ENCODE measurements at regions not wholly inside any gene's neighbourhood (a gene's known extent, or its start where the extent isn't known, plus 50 kb on each side); places are given as distances from the start of the nearest gene placed in this dataset.

GRCh38 chr5:61622156-61622555, 290.1 kb downstream of the ZSWIM6 start:
- no peak for DNase-seq
- no peak for ATAC-seq (ENCODE audit: insufficient read depth, low read depth)
- H3K9ac ChIP-seq (ENCODE audit: low read depth, low read length) = no peak overlapping the region

GRCh38 chr5:61623401-61624069, 291.5 kb downstream of the ZSWIM6 start:
- DNase-seq (no peak), ATAC-seq (ENCODE audit: insufficient read depth, low read depth) (no peak)
- Histone ChIP-seq H3K9me3 (ENCODE audit: insufficient read depth, low read length, severe bottlenecking) (no peaks in the 10 kb centered on the region), H3K4me2 (ENCODE audit: insufficient read depth, low read length) (no peak overlapping the region), H3K9ac (ENCODE audit: low read depth, low read length) (no peak overlapping the region), H3K4me1 (ENCODE audit: insufficient read depth, low read length) (no peaks in the 10 kb centered on the region), H4K20me1 (ENCODE audit: insufficient read depth, low read length) (no peaks in the 10 kb centered on the region), H3K27me3 (ENCODE audit: insufficient read depth, low read length, poor library complexity) (no peaks in the 10 kb centered on the region), H3K27ac (ENCODE audit: low read length) (no peak overlapping the region), H3K79me2 (ENCODE audit: insufficient read depth, low read length) (no peaks in the 10 kb centered on the region), H3K4me3 (ENCODE audit: low read depth in 1 of 2, low read length in 2 of 2) (no peak overlapping the region), H2AFZ (ENCODE audit: low read depth, low read length) (no peak overlapping the region), H3K36me3 (ENCODE audit: insufficient read depth, low read length) (no peaks in the 10 kb centered on the region)
- TF ChIP-seq, protein P1, sequence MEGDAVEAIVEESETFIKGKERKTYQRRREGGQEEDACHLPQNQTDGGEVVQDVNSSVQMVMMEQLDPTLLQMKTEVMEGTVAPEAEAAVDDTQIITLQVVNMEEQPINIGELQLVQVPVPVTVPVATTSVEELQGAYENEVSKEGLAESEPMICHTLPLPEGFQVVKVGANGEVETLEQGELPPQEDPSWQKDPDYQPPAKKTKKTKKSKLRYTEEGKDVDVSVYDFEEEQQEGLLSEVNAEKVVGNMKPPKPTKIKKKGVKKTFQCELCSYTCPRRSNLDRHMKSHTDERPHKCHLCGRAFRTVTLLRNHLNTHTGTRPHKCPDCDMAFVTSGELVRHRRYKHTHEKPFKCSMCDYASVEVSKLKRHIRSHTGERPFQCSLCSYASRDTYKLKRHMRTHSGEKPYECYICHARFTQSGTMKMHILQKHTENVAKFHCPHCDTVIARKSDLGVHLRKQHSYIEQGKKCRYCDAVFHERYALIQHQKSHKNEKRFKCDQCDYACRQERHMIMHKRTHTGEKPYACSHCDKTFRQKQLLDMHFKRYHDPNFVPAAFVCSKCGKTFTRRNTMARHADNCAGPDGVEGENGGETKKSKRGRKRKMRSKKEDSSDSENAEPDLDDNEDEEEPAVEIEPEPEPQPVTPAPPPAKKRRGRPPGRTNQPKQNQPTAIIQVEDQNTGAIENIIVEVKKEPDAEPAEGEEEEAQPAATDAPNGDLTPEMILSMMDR (IDR thresholded peaks at IDR 0.05; ENCODE audit: borderline replicate concordance, extremely low read depth, low read length, poor library complexity, severe bottlenecking) = peak; percentile 18
- no peak for TF ChIP-seq EZH2 (IDR thresholded peaks at IDR 0.05; ENCODE audit: borderline replicate concordance, low read depth, low read length, severe bottlenecking)

More at GRCh38 chr5:61622156-61622555, 290.1 kb downstream of the ZSWIM6 start:
- H3K36me3 ChIP-seq (ENCODE audit: insufficient read depth, low read length) = no peaks in the 10 kb centered on the region
- H3K4me1 ChIP-seq (ENCODE audit: insufficient read depth, low read length) = no peaks in the 10 kb centered on the region
- H3K79me2 ChIP-seq (ENCODE audit: insufficient read depth, low read length) = no peaks in the 10 kb centered on the region
- no peak overlapping the region for H3K4me2 ChIP-seq (ENCODE audit: insufficient read depth, low read length)
- TF ChIP-seq, protein P1 (IDR thresholded peaks at IDR 0.05; ENCODE audit: borderline replicate concordance, extremely low read depth, low read length, poor library complexity, severe bottlenecking) = no peak
- no peak for TF ChIP-seq EZH2 (IDR thresholded peaks at IDR 0.05; ENCODE audit: borderline replicate concordance, low read depth, low read length, severe bottlenecking)
- no peak overlapping the region for H3K27ac ChIP-seq (ENCODE audit: low read length)
- H3K9me3 ChIP-seq (ENCODE audit: insufficient read depth, low read length, severe bottlenecking) = no peaks in the 10 kb centered on the region
- no peaks in the 10 kb centered on the region for H4K20me1 ChIP-seq (ENCODE audit: insufficient read depth, low read length)
- no peak overlapping the region for H2AFZ ChIP-seq (ENCODE audit: low read depth, low read length)
- H3K4me3 ChIP-seq (ENCODE audit: low read depth in 1 of 2, low read length in 2 of 2) = no peak overlapping the region
- no peaks in the 10 kb centered on the region for H3K27me3 ChIP-seq (ENCODE audit: insufficient read depth, low read length, poor library complexity)

DNA sequence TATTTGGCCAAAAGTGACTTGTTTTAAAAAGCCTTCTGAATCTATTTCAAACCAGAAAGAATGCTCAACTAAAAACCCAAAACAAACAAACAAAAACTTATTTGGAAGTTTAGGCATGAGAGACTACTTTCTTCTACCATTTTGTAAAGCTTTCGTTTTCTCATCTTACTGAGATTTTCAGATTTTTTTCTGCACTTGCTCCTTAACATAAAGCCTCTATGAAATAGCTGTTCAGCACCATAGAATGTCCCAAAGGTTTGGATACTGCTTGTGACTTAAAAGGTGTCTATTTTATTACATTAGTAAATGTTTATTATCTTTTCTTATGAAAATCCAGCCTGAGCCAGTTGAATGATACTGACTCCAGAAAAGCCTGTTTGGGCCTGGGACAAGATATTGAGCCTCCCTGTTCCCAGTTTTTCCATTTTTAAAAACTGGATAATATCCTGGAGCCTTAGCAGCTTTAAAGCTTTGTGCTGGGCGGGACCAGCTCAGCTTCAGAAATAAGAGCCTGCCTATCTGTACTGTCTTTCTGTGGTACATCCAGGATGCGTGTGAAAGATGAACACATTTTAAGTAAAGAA, 292.6 kb downstream of the ZSWIM6 start:
- Histone ChIP-seq H3K4me1 (ENCODE audit: insufficient read depth, low read length) (no peaks in the 10 kb centered on the region), H3K4me2 (ENCODE audit: insufficient read depth, low read length) (no peak overlapping the region), H3K27ac (ENCODE audit: low read length) (no peak overlapping the region), H3K36me3 (ENCODE audit: insufficient read depth, low read length) (no peaks in the 10 kb centered on the region), H4K20me1 (ENCODE audit: insufficient read depth, low read length) (no peaks in the 10 kb centered on the region), H3K9me3 (ENCODE audit: insufficient read depth, low read length, severe bottlenecking) (no peaks in the 10 kb centered on the region), H2AFZ (ENCODE audit: low read depth, low read length) (no peak overlapping the region), H3K27me3 (ENCODE audit: insufficient read depth, low read length, poor library complexity) (no peaks in the 10 kb centered on the region), H3K4me3 (ENCODE audit: low read depth in 1 of 2, low read length in 2 of 2) (no peak overlapping the region), H3K79me2 (ENCODE audit: insufficient read depth, low read length) (no peaks in the 10 kb centered on the region), H3K9ac (ENCODE audit: low read depth, low read length) (no peak overlapping the region)
- DNase-seq = no peak
- TF ChIP-seq, protein P1 (IDR thresholded peaks at IDR 0.05; ENCODE audit: borderline replicate concordance, extremely low read depth, low read length, poor library complexity, severe bottlenecking) = no peak
- no peak for TF ChIP-seq EZH2 (IDR thresholded peaks at IDR 0.05; ENCODE audit: borderline replicate concordance, low read depth, low read length, severe bottlenecking)
- no peak for ATAC-seq (ENCODE audit: insufficient read depth, low read depth)
